Limb (tissue), 2 donors: ENCODE measurements at regions not wholly inside any gene's neighbourhood (a gene's known extent, or its start where the extent isn't known, plus 50 kb on each side); places are given as distances from the start of the nearest gene placed in this dataset.

Experiments
- DNase-seq, 2 donors: peaks; one replicate each; pipeline ENCODE4 v3.0.0-alpha.2; 2016; ENCODE audit errors: extremely low spot score in 2 of 2

DNA sequence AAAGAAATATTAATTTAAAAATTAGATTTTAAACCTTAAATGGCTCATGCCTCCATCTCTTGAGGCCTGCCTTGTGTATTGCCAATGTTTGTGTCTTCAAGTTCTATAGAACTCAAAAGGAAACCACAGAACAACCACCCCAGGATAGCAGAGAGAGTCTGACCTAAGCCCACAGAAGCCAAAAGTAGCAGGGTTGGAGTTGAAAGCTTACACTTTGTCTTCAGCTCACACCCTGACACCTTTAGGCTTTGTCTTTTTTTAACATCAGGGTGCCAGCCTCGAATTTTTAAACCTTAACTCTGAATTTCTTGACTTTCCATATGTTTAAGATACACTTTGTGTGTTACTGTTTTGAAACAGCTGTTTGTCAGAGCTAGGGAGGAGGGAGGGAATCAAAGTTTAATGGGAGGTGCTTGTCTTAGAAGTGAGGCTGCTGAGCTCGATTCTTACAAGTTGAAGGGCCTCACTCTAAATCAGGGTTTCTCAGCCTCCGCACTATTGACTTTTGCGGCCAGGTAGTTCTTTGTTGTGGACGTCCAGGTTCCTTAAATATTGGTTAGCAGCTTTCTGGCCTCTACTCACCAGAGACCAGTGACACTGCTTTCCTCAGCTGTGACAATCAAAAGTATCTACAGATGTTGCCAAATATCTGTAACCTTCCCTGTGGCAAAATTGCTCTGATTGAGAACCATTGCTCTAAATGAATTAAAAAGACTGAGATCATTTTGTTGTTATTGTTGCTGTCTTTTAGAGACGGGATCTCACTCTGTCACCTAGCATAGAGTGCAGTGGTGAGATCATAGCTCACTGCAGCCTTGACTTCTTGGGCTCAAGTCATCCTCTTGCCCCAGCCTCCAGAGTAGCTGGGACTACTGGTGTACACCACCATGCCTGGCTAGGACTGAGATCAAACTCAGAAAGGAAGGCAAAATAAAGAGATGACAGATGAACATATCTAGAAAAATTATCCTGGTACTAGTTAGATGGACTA lies 139.2 kb upstream of the EOMES start:
- DNase-seq = no peak

GRCh38 chr3:27865731-27866130 lies 143.6 kb upstream of the EOMES start:
- no peak for DNase-seq

DNA sequence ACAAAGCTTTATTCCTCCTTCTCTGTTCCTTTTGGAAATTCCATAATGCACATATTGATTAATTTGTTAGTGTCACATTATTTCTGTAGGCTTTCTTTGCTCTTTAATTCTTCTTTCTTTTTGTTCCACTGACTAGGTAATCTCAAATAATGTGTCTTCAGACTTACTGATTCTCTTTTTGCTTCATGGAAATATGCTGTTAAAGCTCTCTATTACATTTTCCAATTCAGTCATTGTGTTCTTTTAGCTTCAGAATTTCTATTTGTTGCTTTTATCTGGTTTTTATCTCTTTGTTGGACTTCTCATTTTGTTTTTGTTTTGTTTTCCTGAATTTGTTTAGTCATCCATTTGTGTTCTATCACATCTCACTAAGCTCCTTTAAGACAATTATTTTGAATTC lies 147.0 kb upstream of the EOMES start:
- DNase-seq = no peak

GRCh38 chr3:27877061-27878013 lies 155.2 kb upstream of the EOMES start:
- no peak for DNase-seq

DNA sequence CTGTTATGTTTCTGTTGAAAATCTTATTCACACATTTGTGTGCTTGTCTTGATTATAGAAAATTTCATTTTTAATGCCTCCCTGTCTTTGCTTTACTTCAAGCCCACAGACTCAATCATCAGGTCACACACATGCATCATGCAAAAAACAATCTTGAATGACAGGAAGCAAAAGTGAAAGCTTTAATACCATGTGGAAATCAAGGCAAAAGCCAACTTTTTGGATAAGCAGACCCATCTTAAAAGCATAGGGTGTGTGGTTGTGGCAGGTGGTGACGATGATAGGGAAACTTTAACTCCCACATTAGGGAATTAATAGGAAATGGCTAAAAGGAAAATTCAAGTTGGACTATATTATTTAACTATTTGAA lies 155.9 kb upstream of the EOMES start:
- DNase-seq = no peak

- DNase-seq = no peak
These were observed 159.1 kb upstream of the EOMES start for GRCh38 chr3:27880969-27881892.

DNA sequence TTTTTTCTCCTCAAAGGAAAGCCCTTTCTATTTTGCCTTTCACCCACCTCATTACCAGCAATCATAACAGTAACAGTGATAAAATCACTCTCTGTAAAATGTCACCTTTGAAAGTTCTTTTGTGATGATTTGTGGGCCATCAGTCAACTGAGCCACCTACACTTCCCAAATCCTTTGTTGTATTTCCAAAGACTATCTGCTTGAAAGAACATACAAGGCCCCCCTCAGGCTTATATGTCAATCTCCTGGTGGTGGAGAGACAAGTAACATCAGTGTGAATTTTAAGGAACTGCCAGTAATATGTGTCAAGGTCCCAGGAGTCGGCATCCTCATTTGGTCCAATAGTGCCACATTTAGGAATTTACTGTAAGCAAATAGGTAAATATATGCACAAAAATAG lies 161.1 kb upstream of the EOMES start:
- DNase-seq = no peak

GRCh38 chr3:27885641-27886040 lies 163.5 kb upstream of the EOMES start:
- no peak for DNase-seq

DNA sequence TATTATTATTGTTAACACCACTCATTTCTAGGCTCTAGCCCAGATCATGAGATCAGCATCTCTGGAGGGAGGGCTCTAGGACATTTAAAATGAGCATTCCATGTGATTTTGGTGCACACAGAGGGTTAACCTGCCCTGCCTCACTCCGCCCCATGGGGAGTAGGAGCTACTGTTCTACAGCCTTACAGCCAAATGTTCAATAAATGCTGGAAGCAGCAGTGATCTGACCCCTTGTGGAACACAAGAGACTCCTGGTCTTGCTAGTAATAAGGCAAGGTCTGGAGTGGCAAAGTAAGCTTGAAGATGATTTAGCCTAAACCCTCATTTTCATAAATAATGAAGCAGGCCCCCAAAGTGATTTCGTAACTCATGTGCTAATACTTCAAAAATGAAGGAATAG lies 166.4 kb upstream of the EOMES start:
- no peak for DNase-seq

DNA sequence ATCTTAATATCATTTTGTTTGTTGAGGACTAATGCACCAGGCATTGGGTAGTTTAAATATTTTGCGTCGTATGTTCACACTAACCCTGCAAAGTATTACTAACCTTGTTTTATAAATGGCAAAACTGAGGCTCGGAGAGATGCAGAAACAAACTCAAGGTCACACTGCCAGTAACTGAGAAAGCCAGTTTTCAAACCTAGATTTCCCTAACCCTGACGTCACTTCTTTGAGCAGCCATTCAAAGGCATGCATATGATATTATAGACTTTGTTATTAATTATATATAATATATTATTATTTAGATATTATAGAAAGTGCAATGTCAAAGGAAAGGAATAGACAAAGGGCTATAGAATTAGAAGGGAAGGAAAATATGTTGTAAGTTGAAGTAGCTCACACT lies 167.6 kb upstream of the EOMES start:
- no peak for DNase-seq

DNA sequence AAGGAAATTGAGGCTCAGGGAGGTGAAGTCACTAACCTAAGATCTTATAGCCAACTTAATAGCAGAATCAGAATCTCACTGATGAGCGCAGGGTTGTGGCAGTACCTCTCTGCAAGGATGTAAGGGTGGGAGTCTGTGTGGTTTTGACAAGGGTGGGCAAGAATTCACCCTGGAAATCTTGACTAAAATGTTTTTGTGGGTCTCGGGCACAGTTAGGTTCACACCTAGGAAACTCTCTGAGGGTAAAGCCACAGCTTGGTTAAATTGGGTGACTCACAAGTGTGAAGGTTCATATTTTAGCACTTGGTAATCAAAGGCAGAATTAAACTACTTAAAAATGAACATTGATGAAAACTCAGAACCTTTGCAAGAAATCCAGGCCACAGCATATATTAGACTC lies 178.2 kb upstream of the EOMES start:
- no peak for DNase-seq

DNA sequence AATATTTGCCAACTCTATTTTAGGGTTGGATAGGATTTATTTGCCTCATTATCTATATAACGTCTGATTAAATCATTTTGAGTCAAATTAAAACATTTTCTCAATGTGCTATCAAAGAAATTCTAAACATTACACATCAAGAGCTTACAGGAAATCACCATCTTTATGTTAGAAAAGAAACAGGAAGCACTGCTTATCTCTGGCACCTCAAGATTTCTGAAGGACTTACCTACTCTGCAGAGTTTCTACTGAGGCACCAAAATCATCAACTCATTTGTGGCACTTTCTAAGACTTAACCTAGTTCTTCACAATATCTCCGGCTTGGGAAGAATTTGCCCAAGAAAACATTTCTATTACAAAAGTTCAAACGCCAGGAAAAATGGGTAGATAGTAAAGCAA lies 181.3 kb upstream of the EOMES start:
- no peak for DNase-seq

GRCh38 chr3:27905625-27906024 lies 183.5 kb upstream of the EOMES start:
- no peak for DNase-seq

DNA sequence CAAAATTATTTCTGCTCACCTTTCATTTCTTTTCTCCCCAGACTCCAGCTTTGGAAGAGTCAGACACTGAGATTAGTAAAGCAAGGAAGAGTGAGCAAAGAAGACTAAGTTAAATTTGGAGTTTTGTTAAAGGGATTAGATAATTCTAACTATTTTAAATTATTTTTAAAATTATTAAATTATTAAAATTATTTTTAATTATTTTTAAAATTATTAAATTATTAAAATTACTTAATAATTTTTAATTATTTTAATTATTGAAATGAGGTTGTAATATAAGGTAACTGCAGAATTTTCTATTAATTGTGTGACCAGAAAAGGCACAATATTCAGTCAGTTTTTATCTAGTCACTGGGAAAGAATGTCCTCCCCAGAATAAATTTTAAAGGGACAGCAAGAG lies 185.0 kb upstream of the EOMES start:
- DNase-seq = no peak

- DNase-seq = no peak
These were observed 185.8 kb upstream of the EOMES start for GRCh38 chr3:27907929-27908328.

GRCh38 chr3:27910456-27910855 lies 188.3 kb upstream of the EOMES start:
- DNase-seq = peak in 1 of 2 donors; percentile 23

- no peak for DNase-seq
These were observed 192.1 kb upstream of the EOMES start for GRCh38 chr3:27914199-27914598.

DNA sequence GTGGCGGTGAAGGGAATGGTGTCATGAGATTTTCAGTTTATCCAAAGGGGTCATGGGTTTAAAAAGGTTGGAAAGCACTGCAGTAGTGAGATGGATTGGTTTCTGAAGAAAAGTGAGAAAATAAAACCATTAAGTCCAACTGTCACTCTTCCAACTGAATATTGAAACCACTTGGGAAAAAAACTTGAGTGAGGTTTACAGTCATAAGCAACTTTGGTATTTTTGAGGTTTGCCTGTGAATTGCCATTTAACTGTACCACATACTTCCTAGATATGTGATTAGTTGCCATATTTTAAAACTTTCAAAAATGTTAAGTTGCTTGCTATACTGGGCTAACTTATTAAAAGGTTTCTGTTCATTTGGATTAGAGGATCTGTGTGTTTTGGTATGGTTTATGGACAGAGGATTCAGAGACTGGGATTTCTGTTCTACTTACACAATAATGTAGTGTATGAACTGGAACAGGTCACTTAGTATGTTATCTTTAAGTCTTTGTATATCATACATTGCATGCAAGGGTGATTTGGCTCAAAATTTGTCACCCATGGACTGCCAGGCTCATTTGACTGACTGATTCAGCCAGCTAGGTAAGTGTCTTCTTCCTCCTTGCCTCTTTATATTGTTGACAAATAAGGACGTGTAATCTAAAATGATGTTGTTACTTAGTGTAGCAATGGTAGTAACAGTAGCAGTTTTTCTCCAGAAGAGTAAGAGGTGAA lies 201.4 kb upstream of the EOMES start:
- DNase-seq = no peak

DNA sequence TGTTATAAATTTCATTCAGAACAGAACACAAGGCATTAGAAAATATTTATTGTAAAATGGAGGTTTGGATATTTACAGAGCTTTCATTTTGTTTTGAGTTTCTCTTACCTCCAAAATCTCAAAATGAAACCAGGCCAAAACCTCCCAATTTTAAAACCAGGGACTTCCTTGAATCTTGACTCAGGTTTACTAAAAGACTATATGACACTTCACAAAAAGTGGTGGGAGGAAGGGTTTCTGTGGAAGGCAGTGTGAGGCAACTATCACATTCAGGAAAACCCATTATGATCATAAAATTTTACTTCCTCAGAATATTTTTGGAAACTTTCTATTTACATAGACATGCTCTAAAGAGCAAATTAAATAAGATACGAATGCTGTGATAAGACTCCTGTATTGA lies 205.8 kb upstream of the EOMES start:
- no peak for DNase-seq

DNA sequence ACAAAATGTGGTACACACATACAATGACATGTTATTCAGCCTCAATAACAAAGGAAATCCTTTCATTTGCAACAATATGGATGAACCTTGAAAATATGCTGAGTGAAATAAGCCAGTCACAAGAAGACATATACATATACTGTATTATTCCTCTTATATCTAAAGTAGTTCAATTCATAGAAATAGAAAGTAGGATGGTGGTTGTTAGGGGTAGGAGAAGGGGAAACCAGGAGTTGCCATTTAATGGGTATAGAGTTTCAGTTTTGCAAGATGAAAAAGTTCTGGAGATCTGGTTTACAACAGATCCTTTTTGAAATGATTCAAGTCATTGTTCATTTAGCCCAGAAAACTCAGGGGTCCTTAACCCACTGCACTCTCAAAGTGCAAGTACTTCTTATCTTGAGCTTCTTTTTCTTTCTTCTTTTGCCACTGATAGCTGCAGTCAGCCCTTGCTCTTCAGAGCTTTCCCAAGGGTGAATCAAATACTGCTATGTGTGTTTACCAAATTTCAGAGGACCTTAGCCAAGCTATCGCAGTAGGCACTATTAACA lies 208.0 kb upstream of the EOMES start:
- DNase-seq = no peak
